NCI-H82 (cell line): ENCODE measurements at regions not wholly inside any gene's neighbourhood (a gene's known extent, or its start where the extent isn't known, plus 50 kb on each side); places are given as distances from the start of the nearest gene placed in this dataset.

Experiments used
- DNase-seq: peaks from one replicate; lab custom pipeline; 2025; lab: John Stamatoyannopoulos, UW

GRCh38 chr4:20451986-20452385, 200.3 kb downstream of the SLIT2 start:
- no peak for DNase-seq

- DNase-seq = no peak
Observed at GRCh38 chr4:20454515-20454914, 202.8 kb downstream of the SLIT2 start.

- DNase-seq = peak; percentile 20
Observed at GRCh38 chr4:20456407-20456806, 204.7 kb downstream of the SLIT2 start.

- no peak for DNase-seq
Observed at GRCh38 chr4:20462426-20463175, 210.9 kb downstream of the SLIT2 start.

GRCh38 chr4:20463176-20463430, 211.4 kb downstream of the SLIT2 start:
- DNase-seq = no peak

GRCh38 chr4:20464381-20464780, 212.7 kb downstream of the SLIT2 start:
- no peak for DNase-seq

GRCh38 chr4:20474119-20474518, 222.4 kb downstream of the SLIT2 start:
- no peak for DNase-seq

- peak; percentile 78 for DNase-seq
Observed at GRCh38 chr4:20478412-20478811, 221.8 kb upstream of the PACRGL start.

GRCh38 chr4:20480165-20480947, 219.9 kb upstream of the PACRGL start:
- peak; percentile 97 for DNase-seq

- no peak for DNase-seq
Observed at GRCh38 chr4:20483416-20483815, 216.8 kb upstream of the PACRGL start.

- DNase-seq = no peak
Observed at GRCh38 chr4:20486433-20486832, 213.8 kb upstream of the PACRGL start.

- no peak for DNase-seq
Observed at GRCh38 chr4:20487446-20487845, 212.8 kb upstream of the PACRGL start.

- no peak for DNase-seq
Observed at GRCh38 chr4:20487852-20488251, 212.4 kb upstream of the PACRGL start.

- DNase-seq = peak; percentile 20
Observed at GRCh38 chr4:20490734-20491133, 209.5 kb upstream of the PACRGL start.

GRCh38 chr4:20493761-20494353, 206.4 kb upstream of the PACRGL start:
- no peak for DNase-seq

- no peak for DNase-seq
Observed at GRCh38 chr4:20496068-20496467, 204.2 kb upstream of the PACRGL start.

- DNase-seq = peak; percentile 0
Observed at GRCh38 chr4:20504146-20504545, 196.1 kb upstream of the PACRGL start.

- no peak for DNase-seq
Observed at GRCh38 chr4:20505927-20506326, 194.3 kb upstream of the PACRGL start.

- DNase-seq = no peak
Observed at GRCh38 chr4:20506827-20507226, 193.4 kb upstream of the PACRGL start.

GRCh38 chr4:20509315-20509714, 190.9 kb upstream of the PACRGL start:
- DNase-seq = peak; percentile 2

- no peak for DNase-seq
Observed at GRCh38 chr4:20512033-20512792, 188.0 kb upstream of the PACRGL start.

GRCh38 chr4:20512985-20513384, 187.3 kb upstream of the PACRGL start:
- no peak for DNase-seq

GRCh38 chr4:20520901-20521300, 179.4 kb upstream of the PACRGL start:
- no peak for DNase-seq
